ENCODE measurements at regions not wholly inside any gene's neighbourhood (a gene's known extent, or its start where the extent isn't known, plus 50 kb on each side); places are given as distances from the start of the nearest gene placed in this dataset.
"Not testable (repeated sequence)": the region's sequence is repeated elsewhere in the genome, so short reads cannot be mapped to it uniquely, and the experiment has no call there.

DNA sequence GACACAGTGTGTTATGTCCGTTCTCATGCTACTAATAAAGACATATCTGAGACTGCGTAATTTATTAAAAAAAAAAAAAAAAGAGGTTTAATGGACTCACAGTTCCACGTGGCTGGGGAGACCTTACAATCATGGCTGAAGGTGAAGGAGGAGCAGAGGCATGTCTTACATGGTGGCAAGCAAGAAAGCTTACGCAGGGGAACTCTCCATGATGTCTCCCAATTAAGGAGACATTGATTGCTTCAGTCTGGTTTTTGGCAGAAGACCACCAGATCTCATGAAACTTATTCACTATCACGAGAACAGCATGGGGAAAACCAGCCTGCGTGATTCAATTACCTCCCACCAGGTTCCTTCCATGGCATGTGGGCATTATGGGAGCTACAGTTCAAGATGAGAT lies 221.8 kb downstream of the ASMT start:
- no peak overlapping the region for H3K4me3 Mint-ChIP-seq
- H3K27me3 Mint-ChIP-seq (ENCODE audit: low read depth): no peaks in the 10 kb centered on the region
- TF ChIP-seq, protein P1, sequence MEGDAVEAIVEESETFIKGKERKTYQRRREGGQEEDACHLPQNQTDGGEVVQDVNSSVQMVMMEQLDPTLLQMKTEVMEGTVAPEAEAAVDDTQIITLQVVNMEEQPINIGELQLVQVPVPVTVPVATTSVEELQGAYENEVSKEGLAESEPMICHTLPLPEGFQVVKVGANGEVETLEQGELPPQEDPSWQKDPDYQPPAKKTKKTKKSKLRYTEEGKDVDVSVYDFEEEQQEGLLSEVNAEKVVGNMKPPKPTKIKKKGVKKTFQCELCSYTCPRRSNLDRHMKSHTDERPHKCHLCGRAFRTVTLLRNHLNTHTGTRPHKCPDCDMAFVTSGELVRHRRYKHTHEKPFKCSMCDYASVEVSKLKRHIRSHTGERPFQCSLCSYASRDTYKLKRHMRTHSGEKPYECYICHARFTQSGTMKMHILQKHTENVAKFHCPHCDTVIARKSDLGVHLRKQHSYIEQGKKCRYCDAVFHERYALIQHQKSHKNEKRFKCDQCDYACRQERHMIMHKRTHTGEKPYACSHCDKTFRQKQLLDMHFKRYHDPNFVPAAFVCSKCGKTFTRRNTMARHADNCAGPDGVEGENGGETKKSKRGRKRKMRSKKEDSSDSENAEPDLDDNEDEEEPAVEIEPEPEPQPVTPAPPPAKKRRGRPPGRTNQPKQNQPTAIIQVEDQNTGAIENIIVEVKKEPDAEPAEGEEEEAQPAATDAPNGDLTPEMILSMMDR (conservative IDR thresholded peaks at IDR 0.05): no peak
- peaks cover 21% of the 10 kb centered on the region for H3K4me1 Mint-ChIP-seq
- DNase-seq (ENCODE audit: low read depth, low spot score): no peak
- H3K9me3 Mint-ChIP-seq: peaks cover 6% of the 10 kb centered on the region
- H3K36me3 Mint-ChIP-seq (ENCODE audit: low read depth): peaks cover 4% of the 10 kb centered on the region
- H3K27ac Mint-ChIP-seq (ENCODE audit: unreplicated experiment): no peak overlapping the region

DNA sequence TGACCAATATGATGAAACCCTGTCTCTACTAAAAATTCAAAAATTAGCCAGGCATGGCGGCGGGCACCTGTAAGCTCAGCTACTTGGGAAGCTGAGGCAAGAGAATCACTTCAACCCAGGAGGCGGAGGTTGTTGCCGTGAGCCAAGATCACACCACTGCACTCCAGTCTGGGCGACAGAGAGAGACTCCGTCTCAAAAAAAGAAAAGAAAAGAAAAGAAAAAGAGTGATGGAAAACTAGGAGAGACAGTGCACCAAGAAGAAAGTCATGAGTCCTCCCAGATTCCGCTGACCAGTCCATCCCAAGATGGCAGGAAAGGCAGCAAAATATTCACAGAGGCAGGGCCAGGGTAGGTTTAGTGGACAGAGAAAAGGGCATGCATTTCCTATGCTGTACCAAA lies 226.9 kb downstream of the ASMT start:
- no peaks in the 10 kb centered on the region for H3K9me3 Mint-ChIP-seq
- H3K27me3 Mint-ChIP-seq (ENCODE audit: low read depth): no peaks in the 10 kb centered on the region
- DNase-seq (ENCODE audit: low read depth, low spot score): no peak
- H3K4me3 Mint-ChIP-seq: no peak overlapping the region
- TF ChIP-seq, protein P1 (conservative IDR thresholded peaks at IDR 0.05): no peak
- H3K4me1 Mint-ChIP-seq: no peaks in the 10 kb centered on the region
- H3K27ac Mint-ChIP-seq (ENCODE audit: unreplicated experiment): no peak overlapping the region
- no peaks in the 10 kb centered on the region for H3K36me3 Mint-ChIP-seq (ENCODE audit: low read depth)

DNA sequence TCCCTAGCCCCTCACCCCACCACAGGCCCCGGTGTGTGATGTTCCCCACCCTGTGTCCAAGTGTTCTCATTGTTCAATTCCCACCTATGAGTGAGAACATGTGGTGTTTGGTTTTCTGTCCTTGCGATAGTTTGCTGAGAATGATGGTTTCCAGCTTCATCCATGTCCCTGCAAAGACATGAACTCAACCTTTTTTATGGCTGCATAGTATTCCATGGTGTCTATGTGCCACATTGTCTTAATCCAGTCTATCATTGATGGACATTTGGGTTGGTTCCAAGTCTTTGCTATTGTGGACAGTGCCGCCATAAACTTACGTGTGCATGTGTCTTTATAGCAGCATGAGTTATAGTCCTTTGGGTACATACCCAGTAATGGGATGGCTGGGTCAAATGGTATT lies 232.1 kb downstream of the ASMT start:
- not testable (repeated sequence) for H3K4me3 Mint-ChIP-seq; H3K4me1 Mint-ChIP-seq; H3K27me3 Mint-ChIP-seq (ENCODE audit: low read depth); H3K36me3 Mint-ChIP-seq (ENCODE audit: low read depth); H3K9me3 Mint-ChIP-seq; DNase-seq (ENCODE audit: low read depth, low spot score); H3K27ac Mint-ChIP-seq (ENCODE audit: unreplicated experiment)

DNA sequence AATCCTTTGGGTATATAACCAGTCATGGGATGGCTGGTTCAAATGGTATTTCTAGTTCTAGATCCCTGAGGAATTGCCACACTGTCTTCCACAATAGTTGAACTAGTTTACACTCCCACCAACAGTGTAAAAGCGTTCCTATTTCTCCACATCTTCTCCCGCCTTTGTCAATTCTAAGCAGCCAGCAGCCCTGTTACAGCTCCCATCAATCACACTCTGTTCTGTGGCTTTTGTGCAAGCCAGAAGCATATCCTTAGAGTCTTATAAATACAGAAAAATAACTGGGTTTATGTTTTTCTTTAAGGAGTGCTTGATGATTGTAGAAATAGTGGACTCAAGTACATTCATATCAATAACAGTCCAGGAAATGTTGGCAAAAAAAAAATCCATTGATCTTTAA lies 232.9 kb downstream of the ASMT start:
- not testable (repeated sequence) for H3K27me3 Mint-ChIP-seq (ENCODE audit: low read depth)

DNA sequence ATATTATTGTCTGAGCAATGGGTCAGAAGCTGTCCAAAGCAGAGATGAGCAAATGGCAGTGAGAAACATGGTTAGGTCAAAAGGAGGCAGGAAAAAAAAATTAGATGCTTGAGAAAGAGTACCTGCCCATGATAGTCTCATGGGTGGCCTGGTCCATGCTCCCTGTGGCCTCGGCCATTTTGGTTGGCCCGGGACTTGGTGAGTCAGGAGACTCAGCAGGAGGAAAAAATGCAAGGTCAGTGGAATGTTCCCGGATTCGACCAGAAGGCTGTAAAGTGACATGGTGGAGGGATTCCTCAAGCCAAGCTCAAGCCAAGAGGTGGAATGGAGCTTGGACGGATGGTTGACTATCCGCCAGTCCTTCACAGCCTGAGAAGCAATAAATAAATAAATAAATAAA lies 236.7 kb downstream of the ASMT start:
- Mint-ChIP-seq H3K27ac (ENCODE audit: unreplicated experiment) (no peak overlapping the region), H3K4me3 (no peak overlapping the region), H3K4me1 (peaks cover 9% of the 10 kb centered on the region), H3K27me3 (ENCODE audit: low read depth) (no peaks in the 10 kb centered on the region), H3K9me3 (peaks cover 10% of the 10 kb centered on the region), H3K36me3 (ENCODE audit: low read depth) (no peaks in the 10 kb centered on the region)
- TF ChIP-seq, protein P1 (conservative IDR thresholded peaks at IDR 0.05): no peak
- no peak for DNase-seq (ENCODE audit: low read depth, low spot score)

More for the DNA sequence above, 232.9 kb downstream of the ASMT start:
- H3K4me1 Mint-ChIP-seq; H3K4me3 Mint-ChIP-seq; DNase-seq (ENCODE audit: low read depth, low spot score); H3K9me3 Mint-ChIP-seq; H3K27ac Mint-ChIP-seq (ENCODE audit: unreplicated experiment); H3K36me3 Mint-ChIP-seq (ENCODE audit: low read depth): not testable (repeated sequence)

DNA sequence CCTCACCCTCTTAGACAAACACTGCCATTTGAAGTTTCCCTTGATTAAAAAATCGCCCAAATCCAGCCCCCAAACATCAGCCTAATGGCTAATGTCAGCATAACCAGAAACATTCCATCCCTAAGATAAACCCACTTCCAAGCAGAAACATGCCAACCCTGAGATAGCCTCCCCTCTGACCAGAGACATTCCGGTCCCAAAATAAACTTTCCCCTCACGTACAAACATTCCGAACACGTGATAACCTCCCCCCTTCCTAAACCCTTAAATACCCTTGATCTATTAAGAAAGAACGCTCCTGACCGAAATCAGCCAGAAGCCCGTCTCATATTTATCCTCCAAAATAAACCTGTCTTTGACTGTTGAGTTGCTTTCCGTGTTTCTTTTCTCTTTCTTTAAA lies 237.2 kb downstream of the ASMT start:
- Mint-ChIP-seq H3K4me3 (no peak overlapping the region), H3K4me1 (peaks cover 9% of the 10 kb centered on the region), H3K36me3 (ENCODE audit: low read depth) (no peaks in the 10 kb centered on the region), H3K27ac (ENCODE audit: unreplicated experiment) (no peak overlapping the region), H3K9me3 (peaks cover 10% of the 10 kb centered on the region), H3K27me3 (ENCODE audit: low read depth) (no peaks in the 10 kb centered on the region)
- DNase-seq (ENCODE audit: low read depth, low spot score): no peak
- TF ChIP-seq, protein P1 (conservative IDR thresholded peaks at IDR 0.05): no peak

DNA sequence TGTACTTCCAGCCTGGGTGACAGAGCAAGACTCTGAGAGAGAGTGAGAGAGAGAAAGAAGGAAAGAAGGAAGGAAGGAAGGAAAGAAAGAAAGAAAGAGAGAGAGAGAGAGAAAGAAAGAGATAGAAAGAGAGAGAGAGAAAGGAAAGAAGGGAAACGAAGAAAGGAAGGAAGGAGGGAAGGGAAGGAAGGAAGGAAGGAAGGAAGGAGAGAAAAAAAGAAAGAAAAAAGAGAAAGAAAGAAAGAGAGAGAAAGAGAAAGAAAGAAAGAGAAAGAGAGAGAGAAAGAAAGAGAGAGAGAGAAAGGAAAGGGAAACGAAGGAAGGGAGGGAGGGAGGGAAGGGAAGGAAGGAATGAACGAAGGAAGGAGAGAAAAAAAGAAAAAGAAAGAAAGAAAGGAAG lies 238.6 kb downstream of the ASMT start:
- Mint-ChIP-seq H3K27ac (ENCODE audit: unreplicated experiment) (no peak overlapping the region), H3K9me3 (peaks cover 10% of the 10 kb centered on the region), H3K36me3 (ENCODE audit: low read depth) (no peaks in the 10 kb centered on the region), H3K4me3 (no peak overlapping the region), H3K27me3 (ENCODE audit: low read depth) (no peaks in the 10 kb centered on the region), H3K4me1 (no peaks in the 10 kb centered on the region)
- TF ChIP-seq, protein P1 (conservative IDR thresholded peaks at IDR 0.05): no peak
- no peak for DNase-seq (ENCODE audit: low read depth, low spot score)
